GF-D8 (cell line): ENCODE measurements at regions not wholly inside any gene's neighbourhood (a gene's known extent, or its start where the extent isn't known, plus 50 kb on each side); places are given as distances from the start of the nearest gene placed in this dataset.
"Not testable (repeated sequence)": the region's sequence is repeated elsewhere in the genome, so short reads cannot be mapped to it uniquely, and the experiment has no call there.

Experiments
- DNase-seq: peaks from one replicate; lab custom pipeline; 2025; lab: John Stamatoyannopoulos, UW

DNA sequence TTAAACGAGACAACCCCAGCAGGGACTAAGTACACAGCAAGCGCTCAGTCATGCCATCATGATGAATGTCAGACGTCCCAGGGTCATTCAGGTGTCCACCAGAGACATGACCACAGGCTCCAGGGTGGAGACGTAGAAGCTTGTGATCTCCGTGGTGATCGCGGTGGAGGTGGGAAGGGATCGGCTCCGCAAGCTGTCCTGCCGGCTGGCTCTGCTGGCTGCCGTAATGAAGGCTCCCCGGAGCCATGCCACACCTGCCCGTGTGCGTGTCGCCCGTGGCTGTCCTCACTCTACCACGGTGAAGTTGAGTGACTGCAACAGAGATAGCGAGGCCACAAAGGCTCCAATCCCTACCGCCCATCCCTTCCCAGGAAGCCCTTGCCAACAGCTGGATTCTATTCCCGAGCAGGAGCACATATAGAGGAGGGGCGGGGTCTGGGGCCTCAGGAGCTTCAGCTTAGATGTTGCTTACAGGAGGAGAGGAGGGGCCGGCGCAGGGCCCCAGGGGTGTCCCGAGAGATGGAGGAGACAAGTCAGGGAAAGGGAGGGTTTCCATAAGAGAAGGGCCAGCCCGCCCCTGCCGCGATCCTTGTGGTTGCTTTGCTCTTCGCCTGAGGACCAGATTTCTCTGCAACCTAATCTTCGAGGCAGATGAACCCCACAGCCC is 332.6 kb upstream of the SFSWAP start:
- DNase-seq, result no peak

DNA sequence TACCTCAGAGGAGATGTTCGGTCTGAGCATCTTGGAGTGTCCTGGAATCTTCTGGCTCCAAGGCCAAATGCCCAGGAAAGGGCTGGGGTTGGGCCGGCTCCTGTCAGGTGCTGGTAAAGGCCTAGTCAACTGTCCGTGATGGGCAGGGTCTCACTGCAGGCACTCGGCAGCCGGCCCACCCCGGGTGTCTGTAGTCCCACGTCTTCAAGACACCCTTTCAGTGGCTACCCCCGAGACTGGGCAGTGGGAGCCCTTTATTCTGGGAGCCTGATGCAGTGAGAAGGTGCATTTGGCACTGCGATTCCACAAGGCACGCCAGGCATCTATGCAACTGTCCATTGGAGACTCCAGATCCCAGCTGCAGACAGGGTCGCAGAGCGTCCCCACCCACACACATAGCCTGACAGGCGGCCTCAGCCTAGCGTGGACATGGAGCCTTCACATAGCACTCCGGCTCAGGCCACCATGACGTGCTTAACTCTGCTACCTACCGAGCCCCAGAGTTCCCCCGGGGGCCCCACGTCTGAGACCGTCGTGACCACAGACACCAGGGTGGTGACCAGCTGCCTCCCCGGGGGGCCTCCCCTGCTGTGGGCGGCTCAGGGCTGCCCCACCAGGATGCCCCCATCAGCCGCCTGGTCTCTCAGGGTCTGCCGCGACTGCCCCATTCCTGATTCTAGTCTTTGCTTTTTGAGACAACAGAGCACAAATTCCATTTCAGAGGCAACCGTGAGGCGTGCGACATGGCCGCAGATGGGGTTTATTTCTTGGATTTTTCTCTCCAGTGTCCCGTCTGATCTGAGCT is 331.8 kb upstream of the SFSWAP start:
- no peak for DNase-seq

DNA sequence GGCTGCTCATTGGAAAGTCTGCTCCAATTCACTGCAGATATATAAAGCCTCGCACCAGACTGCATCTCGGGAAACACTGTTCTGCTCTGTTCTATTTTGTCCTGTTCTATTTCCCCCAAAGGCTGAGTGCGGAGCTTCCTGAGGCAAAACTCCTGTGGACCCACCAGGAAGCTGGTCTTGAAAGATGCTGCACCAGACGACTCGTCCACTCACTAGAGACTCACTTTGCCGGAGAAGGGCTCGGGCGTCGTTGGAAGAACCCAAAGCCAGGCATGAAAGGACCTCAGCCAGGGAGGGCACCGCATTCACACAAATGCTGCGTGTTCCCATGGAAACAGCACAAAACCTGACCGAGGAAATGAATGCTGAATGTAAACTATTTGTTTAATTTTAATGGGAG is 331.2 kb upstream of the SFSWAP start:
- no peak for DNase-seq

DNA sequence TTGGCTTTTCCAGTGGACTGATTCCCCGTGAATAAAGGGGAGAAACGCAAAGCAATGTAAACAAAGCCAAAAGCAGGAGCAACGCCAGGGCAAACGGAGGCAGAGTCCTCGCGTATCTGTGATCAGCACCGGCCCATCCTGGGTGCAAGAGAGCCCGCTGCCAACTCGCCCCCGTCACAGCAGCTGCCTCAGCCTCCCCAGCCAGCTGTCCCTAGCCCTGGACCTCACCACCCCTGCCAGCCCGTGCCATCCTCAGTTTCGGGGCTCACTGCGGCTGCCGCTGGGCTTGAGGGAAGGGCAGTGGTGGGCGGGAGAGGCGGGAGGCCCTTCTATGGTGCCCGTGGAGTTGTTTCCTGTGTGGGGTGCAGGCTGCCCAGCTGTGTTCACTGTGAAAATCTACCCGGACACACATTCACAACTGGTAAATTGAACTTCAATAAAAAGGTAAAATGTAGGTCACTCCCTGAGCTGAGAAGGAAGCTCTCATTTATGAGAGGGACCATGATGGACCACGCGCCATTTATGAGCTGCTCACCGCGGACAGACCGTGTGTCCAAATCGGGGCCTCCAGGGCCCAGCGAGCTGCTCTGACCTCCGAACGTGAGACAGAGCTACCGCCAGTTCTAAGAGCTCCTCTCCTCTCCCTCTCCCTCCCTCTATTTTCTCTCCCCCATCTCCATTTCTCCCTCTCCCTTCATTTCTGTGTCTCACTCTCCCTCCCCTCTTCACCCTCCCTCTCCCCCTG is 330.5 kb upstream of the SFSWAP start:
- no peak for DNase-seq

DNA sequence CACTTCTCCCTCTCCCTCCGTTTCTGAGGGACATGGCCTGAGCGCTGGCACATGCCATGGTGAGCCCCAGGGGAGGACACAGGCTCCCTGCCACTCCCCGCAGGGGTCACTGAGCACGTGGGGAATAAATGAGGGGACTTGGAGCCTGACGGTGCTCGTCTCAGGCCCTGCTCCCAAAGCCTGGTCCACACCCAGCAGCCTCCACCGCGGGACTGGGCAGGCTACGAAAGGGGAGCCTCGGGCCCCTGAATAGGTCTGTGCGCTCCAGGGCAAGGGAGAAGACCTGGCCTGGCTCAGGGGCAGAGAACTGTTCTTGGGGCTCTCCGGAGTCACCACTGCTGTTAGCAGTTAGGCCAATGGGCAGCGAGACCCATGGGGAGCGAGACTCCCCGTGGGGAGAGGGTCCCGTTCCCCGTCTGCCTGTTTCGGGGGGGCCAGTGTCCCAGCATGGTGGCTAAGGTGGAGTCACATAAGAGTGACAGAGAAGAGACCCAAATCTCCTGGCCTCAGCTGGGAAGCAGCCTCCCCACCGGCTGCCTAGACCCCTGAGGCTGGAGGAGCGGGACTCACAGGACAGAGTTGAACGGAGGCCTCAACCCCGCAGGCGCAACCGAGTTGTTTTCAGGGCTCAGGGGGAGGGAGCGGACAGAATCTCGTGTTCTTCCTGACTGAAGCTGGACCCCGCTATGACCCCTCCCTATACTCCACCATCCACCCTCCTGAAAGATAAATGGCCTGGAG is 329.8 kb upstream of the SFSWAP start:
- DNase-seq, result no peak

DNA sequence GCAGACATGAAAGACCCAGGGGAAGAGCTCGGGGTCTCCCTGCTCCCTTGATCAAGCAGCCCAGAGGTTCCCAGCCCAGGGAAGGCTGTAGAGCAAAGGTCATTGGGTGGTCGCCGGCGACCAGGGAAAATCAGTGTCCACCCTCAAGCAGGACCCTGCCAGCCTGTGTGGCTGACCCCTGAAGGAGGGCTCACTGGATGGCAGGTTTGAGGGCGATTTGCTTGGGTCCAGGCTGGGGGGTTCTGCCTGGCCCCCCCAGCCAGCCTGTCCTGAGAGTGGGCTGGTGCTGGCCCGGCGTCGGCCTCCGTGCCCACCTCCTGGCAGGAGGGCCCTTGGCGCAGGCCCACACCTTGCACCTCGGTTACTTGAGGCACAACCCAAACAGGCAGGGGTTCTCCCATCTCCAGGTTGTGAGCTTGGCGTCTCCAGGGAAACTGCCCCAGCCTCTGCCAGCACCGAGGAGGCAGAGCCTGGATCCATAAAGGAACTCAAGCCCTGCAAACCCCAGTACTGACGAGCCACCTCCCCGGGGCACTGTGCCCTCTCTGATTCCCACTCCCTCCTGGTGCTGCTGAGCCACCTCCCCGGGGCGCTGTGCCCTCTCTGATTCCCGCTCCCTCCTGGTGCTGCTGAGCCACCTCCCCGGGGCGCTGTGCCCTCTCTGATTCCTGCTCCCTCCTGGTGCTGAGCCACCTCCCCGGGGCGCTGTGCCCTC is 329.0 kb upstream of the SFSWAP start:
- DNase-seq, result no peak

DNA sequence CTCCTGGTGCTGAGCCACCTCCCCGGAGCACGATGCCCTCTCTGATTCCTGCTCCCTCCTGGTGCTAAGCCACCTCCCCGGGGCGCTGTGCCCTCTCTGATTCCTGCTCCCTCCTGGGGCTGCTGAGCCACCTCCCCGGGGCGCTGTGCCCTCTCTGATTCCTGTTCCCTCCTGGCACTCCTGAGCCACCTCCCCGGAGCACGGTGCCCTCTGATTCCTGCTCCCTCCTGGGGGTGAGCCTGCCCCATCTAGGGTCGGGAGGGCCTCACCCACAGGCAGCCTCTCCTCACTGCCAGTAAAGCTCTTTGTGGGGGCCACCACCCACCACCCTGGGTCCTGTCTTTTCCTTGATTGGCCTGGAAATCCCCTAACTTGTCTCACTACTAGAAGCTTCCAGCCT is 327.6 kb upstream of the SFSWAP start:
- no peak for DNase-seq

DNA sequence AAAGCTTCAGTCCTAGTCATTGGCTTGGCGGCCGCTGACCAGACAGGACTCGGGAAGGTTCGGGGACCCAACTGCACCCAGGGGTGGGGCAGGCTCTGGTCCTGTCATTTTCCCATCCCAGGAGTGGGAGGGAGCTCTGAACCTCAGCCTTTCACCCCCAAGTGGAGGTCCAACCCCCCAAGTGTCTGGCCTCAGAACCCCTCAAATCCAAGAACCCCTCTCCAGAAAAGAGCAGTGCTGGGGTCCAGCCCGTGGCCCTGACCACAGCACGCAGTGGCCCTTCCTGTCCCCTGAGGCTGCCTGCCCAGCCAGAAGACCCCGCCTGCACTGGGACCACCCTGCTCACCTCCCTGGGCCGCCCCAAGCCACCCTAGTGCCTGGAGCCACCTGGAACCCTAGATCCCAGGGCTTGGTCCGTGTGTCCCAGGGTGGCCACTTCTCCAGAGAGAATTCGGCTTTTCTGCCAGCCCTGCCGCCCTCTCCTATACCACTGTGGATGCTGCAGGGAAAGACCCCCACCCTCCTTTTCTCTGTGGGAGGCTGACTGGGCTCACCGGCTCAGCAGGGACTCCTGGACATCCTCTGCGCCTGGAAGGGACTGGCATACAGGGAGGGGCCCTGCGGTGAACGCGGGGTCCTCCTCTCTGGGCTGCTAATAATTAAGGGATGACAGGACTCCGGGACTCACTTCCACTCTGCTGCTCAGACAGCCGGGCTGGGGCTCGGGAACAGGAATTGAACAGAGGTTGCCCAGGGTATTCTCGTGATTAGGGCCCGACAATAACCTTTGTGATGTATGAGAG is 326.9 kb upstream of the SFSWAP start:
- DNase-seq, result no peak

DNA sequence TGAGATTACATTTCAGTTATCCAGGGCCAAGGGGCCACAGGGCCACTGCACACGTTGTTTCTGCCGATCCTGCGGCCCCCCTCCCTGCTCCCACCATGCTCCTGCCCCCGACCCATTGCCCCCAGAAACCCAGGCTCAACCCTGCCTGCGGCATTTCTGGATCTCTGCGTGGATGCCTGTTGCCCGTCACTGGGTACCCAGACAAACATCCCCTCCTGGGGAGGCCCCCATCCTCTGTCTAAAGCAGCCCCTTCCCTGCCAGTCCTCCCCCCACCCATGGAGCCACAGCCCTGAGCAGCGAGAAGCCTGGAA is 326.4 kb upstream of the SFSWAP start:
- no peak for DNase-seq

DNA sequence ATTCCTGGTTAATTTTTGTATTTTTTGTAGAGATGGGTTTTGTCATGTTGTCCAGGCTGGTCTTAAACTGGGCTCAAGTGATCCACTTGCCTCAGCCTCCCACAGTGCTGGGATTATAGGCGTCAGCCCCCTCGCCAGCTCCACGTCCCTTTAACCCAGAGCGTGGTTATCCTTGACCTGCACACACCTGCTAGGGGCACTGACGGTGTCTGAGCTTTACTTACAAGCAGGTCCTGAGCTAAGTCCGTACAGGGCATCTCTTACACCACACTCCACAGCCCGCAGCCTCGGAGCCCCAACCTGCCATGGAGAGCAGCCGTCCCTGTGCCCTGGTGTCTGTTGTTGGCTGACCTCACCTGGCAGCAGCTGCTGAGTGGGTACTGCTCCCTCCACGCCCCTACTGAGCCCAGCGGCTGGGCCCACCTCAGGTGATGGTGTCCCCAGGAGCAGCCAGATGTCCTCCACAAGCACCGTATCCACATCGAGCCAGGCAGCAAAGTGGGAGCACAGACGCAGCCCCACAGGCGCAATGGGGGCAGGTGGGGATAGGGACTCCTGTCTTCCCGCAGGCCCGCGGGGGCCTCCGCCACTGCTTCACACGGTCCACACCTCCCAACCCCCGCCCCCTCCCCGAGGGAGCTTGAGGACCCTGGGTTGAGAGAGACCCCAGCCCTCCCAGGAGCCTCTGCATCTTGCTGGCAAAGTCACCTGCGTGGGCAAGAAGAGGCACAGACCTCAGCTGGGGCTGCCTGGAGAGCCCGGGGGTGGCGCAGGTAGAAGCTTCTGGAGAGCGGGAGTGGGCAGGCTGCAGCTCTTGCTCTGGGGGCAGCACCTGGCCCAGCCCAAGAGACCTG is 325.4 kb upstream of the SFSWAP start:
- no peak for DNase-seq

DNA sequence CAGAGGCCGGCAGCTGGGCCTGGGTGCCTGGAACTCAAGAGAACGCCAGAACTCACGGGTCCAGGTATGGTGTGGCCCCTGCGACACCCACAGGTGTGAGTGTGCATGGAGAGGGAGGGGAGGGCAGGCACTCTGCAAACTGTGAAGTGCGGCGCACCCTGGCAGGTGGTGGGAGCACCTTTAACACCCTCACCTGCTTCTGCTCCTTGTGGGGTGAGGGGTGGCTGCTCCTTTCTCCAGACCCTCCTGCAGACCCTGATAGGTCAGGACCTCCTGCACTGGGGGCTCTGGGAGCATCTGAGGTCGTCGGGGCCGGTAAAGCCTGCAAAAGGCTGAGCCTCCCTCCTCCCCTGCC is 324.7 kb upstream of the SFSWAP start:
- DNase-seq, result no peak

DNA sequence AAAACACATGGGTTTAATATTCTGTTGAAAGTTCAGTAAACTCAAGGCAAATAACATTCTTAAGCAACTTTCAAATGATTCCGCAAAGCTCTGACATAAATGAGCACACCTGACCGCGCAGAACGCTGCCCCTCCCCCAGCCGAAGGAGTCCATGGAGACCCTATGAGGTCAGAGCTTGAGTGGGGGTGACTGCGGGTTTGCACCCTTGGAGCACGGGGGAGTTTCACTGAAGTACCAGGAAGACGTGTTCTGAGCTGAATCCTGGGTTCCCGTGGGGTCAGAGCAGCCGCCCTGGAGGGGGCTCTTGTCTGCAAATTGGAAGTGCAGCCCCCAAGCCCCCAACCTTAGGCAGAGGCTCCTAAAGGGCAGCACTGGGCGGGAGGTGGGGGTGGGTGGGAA is 324.1 kb upstream of the SFSWAP start:
- DNase-seq, result no peak

DNA sequence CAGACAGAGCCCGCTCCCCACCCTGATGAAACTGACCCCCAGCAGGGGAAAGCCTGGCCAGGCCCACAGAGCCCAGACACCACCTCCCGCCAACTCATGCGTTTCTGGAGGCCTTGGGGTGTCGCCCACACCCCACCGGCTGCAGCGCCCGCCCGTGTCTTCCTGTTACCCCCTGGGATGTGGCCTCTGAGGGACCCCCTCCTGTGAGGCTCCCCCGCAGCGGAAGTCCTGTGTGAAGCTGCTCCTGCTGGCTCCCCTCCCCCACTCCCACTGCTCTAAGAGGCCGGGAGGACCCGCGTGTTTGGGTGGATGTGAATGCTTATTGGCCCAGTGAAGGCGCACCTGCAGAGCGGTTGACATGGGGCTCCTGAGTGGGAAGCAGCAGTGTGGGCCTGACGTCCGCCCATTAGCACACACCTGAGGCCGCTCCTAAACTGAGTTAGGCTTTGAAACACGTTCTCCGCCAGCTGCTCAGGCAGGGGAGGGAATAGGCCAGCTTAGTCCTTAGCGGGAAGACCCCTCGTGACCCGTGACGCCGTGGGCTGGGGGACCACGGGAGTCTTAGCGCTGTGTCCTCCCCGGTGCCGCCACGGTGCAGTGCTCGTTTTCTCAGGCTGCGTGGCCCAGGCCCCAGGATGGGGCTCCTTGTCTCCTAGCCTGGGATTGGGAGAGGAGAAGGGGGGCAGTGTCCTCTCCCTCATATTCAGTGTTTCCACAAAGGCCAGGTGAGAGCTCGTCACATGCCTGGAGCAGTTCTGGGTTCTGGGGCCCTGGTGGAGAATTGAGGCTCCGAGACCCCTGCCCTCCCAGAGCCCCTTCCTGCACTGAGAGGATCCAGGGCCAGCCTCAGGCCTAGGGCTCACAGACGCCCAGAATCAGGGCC is 323.4 kb upstream of the SFSWAP start:
- no peak for DNase-seq

DNA sequence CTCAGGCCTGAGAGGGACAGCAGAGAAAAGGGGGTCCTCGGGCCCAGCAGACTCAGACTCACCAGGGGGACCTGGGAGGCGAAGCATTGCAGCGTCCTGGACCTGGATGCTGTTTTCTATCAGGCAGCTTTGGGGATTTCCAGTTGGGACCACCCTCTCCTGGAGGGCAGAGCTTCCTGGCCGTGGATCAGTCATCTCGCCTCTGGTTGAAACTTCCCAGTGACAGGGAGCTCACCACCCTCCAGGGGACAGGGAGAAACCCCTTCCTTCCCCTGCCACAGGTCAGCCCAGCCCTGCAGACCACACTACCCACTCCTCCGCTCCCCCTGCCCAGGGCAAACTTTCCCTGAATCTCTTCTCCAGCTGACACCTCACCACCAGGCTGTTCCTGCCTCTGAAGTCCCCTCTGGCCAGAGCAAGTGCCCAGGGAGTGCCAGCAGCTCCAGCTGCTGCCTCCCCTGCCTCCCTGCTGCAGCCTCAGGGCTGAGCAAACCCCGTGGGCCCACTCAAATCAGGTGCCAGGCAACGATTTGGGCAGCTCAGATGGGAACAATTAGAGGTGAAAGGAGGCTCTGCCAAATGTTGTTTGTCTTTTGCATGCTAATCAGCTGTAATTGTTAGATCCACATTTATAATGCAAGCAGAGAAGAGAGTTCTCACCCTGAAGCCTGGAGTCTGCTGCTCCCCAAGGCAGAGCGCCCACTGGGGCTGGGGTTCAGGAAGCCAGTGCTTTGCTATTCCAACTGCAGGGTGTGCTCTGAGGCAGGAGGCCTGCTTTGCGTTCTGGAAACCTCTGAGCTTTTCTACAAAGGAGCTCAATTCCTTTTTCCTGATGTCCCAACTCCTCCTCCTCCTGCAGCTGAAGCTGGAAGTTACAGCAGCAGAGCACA is 322.5 kb upstream of the SFSWAP start:
- not testable (repeated sequence) for DNase-seq

DNA sequence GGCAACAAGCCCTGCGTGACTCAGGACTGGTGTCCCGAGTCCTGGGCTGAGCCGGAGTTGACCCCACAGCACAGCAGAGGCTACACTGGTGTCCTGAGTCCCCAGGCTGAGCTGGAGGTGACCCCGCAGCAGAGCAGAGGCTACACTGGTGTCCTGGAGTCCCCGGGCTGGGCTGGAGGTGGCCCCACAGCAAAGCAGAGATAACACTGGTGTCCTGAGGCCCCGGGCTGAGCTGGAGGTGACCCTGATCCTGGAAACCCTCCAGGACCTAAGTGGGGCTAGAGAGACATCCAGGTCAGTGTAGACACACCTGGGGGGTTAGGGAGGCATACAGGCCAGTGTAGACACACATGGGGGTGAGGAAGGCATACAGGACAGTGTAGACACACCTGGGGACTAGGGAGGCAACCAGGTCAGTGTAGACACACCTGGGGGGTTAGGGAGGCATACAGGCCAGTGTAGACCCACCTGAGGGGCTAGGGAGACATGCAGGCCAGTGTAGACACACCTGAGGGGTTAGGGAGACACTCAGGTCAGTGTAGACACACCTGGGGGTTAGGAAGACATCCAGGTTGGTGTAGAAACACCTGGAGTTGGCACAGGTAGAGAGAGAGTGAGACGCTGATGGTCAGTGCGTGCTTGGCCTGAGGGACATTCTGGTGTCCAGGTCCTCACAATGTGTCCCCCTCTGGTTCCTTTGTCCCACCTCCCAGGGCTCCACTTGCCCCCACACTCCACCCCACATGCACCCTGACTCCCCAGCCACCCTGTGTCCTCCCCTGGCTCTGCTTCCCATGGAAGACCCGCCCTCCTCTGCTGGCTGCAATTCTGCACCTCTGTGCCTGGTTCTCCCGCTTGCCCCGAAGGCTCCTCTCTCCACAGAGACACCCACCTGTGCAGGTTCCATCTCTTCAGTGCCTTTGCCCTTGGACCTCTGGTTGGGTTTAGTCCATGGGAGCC is 321.6 kb upstream of the SFSWAP start:
- no peak for DNase-seq

DNA sequence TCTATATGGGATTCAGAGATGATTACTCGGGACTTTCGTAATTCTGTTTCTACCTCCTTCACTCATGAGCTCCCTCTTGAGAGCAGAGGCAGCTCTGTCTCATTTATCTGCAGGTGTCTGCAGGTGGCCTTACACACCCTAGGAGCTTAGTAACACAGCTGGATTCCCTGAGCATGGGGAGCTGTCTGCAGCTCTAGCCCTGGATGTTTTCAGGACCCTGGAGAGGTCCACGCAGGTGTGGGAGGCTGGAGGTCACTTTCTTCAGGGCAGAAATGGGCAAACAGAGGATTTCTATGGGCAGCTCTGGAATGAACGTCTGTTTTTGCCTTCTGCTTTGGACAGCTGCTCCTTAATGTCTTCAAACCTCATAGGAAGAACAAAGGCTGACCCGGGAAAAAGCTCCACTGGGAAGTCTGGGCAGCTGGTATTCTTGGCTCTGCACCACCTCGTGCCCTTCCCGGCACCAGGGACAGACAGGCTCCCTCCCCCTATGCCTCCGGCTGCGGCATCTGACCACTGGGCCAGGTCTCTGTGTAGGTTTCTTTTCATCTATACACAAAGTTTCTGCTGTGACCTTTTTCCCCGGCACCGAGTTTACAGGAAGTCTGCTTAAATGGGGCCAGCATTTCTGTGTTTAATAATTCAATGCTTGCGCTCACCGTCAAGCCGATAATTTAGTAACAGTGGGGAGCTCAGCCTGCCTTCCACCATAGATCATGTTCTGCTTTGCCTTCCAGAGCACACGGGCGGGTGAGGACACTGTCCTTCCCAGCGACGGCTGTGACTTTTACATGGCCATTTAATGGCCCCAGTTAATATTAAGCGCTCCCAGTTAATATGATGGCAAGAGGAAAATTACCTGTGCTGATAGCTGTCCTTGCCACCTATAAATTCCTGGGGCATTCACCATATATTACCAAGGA is 320.2 kb upstream of the SFSWAP start:
- DNase-seq, result no peak
